GM23338 (cell line): ENCODE measurements at regions not wholly inside any gene's neighbourhood (a gene's known extent, or its start where the extent isn't known, plus 50 kb on each side); places are given as distances from the start of the nearest gene placed in this dataset.

Source experiments
- ATAC-seq: fragments of 200-7000 bp; cut with Tn5 transposase; 3 replicates; pipeline ENCODE4 v1.9.1; 2020
- DNase-seq: peaks from one replicate; pipeline ENCODE4 v3.0.0-alpha.2; 2015; ENCODE audit warnings: low spot score
- H2AFZ ChIP-seq: fragments of 200-600 bp; sonication (generic); 2 replicates; pipeline ENCODE4 v1.8.0; 2016; ENCODE audit warnings: antibody characterized with exemption, mild to moderate bottlenecking, moderate library complexity
- H3F3A ChIP-seq: fragments of 200-600 bp; sonication (generic); replicated peaks from 2 replicates; pipeline ENCODE4 v1.8.0; 2017; ENCODE audit warnings: antibody characterized with exemption, mixed run types, low read depth
- H3K27ac ChIP-seq: fragments of 200-600 bp; sonication (generic); 2 replicates; pipeline ENCODE4 v1.6.1; 2016; ENCODE audit warnings: low read depth
- H3K27me3 ChIP-seq: fragments of 200-600 bp; sonication (generic); 2 replicates; pipeline ENCODE4 v1.8.0; 2016; ENCODE audit warnings: mild to moderate bottlenecking, mixed run types, moderate library complexity; ENCODE audit not compliant: insufficient read depth
- H3K36me3 ChIP-seq: fragments of 200-600 bp; sonication (generic); 2 replicates; pipeline ENCODE4 v1.8.0; 2016; ENCODE audit warnings: mild to moderate bottlenecking; ENCODE audit not compliant: insufficient read depth
- H3K4me1 ChIP-seq: fragments of 200-600 bp; sonication (generic); 2 replicates; pipeline ENCODE4 v1.8.0; 2016; ENCODE audit warnings: mild to moderate bottlenecking, moderate library complexity; ENCODE audit not compliant: insufficient read depth
- H3K4me2 ChIP-seq: fragments of 200-600 bp; sonication (generic); 2 replicates; pipeline ENCODE4 v1.7.1; 2017; ENCODE audit warnings: mixed run types
- H3K4me3 ChIP-seq: fragments of 200-600 bp; sonication (generic); 2 replicates; pipeline ENCODE4 v1.6.1; 2016; ENCODE audit warnings: mixed run types
- H3K79me2 ChIP-seq: fragments of 200-600 bp; sonication (generic); replicated peaks from 2 replicates; pipeline ENCODE4 v1.8.0; 2017; ENCODE audit warnings: mild to moderate bottlenecking; ENCODE audit not compliant: insufficient read depth
- H3K9me2 ChIP-seq: fragments of 200-600 bp; sonication (generic); 2 replicates; pipeline ENCODE4 v1.8.0; 2017; ENCODE audit not compliant: insufficient read depth
- H4K20me1 ChIP-seq: fragments of 200-600 bp; sonication (generic); replicated peaks from 2 replicates; pipeline ENCODE4 v1.8.0; 2017; ENCODE audit warnings: mild to moderate bottlenecking; ENCODE audit not compliant: insufficient read depth
- H3K27ac Mint-ChIP-seq: 2 replicates; pipeline ENCODE4 v1.8.0; 2020; ENCODE audit warnings: inconsistent platforms, mild to moderate bottlenecking, moderate library complexity, mixed read lengths
- H3K27me3 Mint-ChIP-seq: 3 replicates; pipeline ENCODE4 v1.8.0; 2022; ENCODE audit warnings: low read depth, mild to moderate bottlenecking, moderate library complexity, mixed read lengths, inconsistent platforms; ENCODE audit not compliant: insufficient read depth, poor library complexity
- H3K36me3 Mint-ChIP-seq: 3 replicates; pipeline ENCODE4 v1.8.0; 2021; ENCODE audit warnings: low read depth, mild to moderate bottlenecking, inconsistent platforms, moderate library complexity, mixed read lengths
- H3K4me1 Mint-ChIP-seq: 3 replicates; pipeline ENCODE4 v1.8.0; 2020; ENCODE audit warnings: mild to moderate bottlenecking, inconsistent platforms, mixed read lengths
- H3K4me3 Mint-ChIP-seq: 3 replicates; pipeline ENCODE4 v1.8.0; 2021; ENCODE audit warnings: moderate library complexity, mild to moderate bottlenecking, inconsistent platforms, mixed read lengths
- H3K9me3 Mint-ChIP-seq: 3 replicates; pipeline ENCODE4 v1.8.0; 2020; ENCODE audit warnings: moderate library complexity, mild to moderate bottlenecking, inconsistent platforms, mixed read lengths
- CREB1 ChIP-seq: fragments of 250-450 bp; sonication (Bioruptor Pico); IDR thresholded peaks from 2 replicates; pipeline ENCODE4 v1.5.0; 2020; ENCODE audit warnings: low read depth, mild to moderate bottlenecking, moderate library complexity
- EZH2phosphoT487 ChIP-seq: fragments of 200-600 bp; sonication (generic); IDR thresholded peaks from one replicate; pipeline ENCODE4 v1.8.1; 2018; ENCODE audit warnings: antibody characterized with exemption; ENCODE audit not compliant: unreplicated experiment
- POLR2AphosphoS5 ChIP-seq: IDR thresholded peaks from 2 replicates; pipeline ENCODE4 v1.6.1; 2016; ENCODE audit warnings: antibody characterized with exemption, low read depth
- STAT1 ChIP-seq: IDR thresholded peaks from one replicate; pipeline ENCODE4 v1.6.1; 2016; ENCODE audit warnings: antibody characterized with exemption; ENCODE audit not compliant: unreplicated experiment
- ZNF114 ChIP-seq: fragments of 250-450 bp; sonication (Bioruptor Pico); IDR thresholded peaks from 2 replicates; pipeline ENCODE4 v1.5.0; 2020; ENCODE audit warnings: mild to moderate bottlenecking, moderate library complexity
- ZNF331 ChIP-seq: fragments of 250-450 bp; sonication (Bioruptor Pico); IDR thresholded peaks from 2 replicates; pipeline ENCODE4 v1.5.0; 2020; ENCODE audit warnings: low read depth, mild to moderate bottlenecking, moderate library complexity
- TF ChIP-seq, protein P1 (sequence below): IDR thresholded peaks from one replicate; pipeline ENCODE4 v1.6.1; 2018; ENCODE audit warnings: antibody characterized with exemption; ENCODE audit not compliant: unreplicated experiment
- TF ChIP-seq, protein P2 (sequence below), 2 experiments: fragments of 200-600 bp in 1 of 2; sonication (generic) in 1 of 2; conservative IDR thresholded peaks; 2 replicates each; pipeline versions ENCODE4 v1.5.1 to v1.6.1; 2016 to 2017; ENCODE audit warnings: antibody characterized with exemption in 2 of 2, low read depth in 2 of 2, mild to moderate bottlenecking in 2 of 2, moderate library complexity in 1 of 2
- TF ChIP-seq, protein P3 (sequence below): IDR thresholded peaks from 2 replicates; pipeline ENCODE4 v1.6.1; 2016; ENCODE audit warnings: antibody characterized with exemption

DNA sequence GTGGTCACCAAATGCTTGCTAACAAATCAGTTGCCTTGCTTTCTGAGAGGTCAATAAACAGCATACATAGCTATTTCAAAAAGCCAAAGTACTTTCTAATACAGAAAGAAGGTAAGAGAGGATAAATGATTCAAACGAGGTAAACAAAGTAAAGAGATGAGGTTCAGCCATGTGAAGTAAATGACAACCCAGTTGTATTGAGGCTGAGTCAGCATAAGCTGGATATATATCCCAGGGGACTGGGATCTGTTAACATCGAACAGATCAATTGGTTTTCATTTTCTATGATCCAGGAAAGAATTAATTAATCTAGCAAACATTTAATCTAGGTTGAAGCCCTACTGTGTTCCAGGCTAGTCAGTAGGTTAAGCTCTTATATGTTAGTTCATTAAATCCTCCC is 97.3 kb upstream of the GRIA3 start:
- Histone ChIP-seq H3K4me1 (peaks cover 8% of the 10 kb centered on the region; the same call in 1 of the 2 replicates), H3K4me3 (no peak overlapping the region), H4K20me1 (no peaks in the 10 kb centered on the region), H3K27me3 (no peaks in the 10 kb centered on the region), H3K79me2 (no peaks in the 10 kb centered on the region), H3F3A (no peaks in the 10 kb centered on the region), H3K9me2 (no peaks in the 10 kb centered on the region), H3K27ac (no peak overlapping the region), H2AFZ (no peak overlapping the region), H3K36me3 (no peaks in the 10 kb centered on the region), H3K4me2 (no peak overlapping the region)
- ATAC-seq = no peak
- peaks cover 15% of the 10 kb centered on the region; the same call in 2 of the 3 replicates for H3K4me1 Mint-ChIP-seq
- H3K27me3 Mint-ChIP-seq = peaks cover 6% of the 10 kb centered on the region
- DNase-seq = no peak
- no peaks in the 10 kb centered on the region for H3K36me3 Mint-ChIP-seq
- H3K9me3 Mint-ChIP-seq = no peaks in the 10 kb centered on the region
- TF ChIP-seq STAT1 (no peak), CREB1 (CRISPR knock-in tag) (no peak), POLR2AphosphoS5 (no peak), ZNF331 (CRISPR knock-in tag) (no peak)
- TF ChIP-seq, protein P1, sequence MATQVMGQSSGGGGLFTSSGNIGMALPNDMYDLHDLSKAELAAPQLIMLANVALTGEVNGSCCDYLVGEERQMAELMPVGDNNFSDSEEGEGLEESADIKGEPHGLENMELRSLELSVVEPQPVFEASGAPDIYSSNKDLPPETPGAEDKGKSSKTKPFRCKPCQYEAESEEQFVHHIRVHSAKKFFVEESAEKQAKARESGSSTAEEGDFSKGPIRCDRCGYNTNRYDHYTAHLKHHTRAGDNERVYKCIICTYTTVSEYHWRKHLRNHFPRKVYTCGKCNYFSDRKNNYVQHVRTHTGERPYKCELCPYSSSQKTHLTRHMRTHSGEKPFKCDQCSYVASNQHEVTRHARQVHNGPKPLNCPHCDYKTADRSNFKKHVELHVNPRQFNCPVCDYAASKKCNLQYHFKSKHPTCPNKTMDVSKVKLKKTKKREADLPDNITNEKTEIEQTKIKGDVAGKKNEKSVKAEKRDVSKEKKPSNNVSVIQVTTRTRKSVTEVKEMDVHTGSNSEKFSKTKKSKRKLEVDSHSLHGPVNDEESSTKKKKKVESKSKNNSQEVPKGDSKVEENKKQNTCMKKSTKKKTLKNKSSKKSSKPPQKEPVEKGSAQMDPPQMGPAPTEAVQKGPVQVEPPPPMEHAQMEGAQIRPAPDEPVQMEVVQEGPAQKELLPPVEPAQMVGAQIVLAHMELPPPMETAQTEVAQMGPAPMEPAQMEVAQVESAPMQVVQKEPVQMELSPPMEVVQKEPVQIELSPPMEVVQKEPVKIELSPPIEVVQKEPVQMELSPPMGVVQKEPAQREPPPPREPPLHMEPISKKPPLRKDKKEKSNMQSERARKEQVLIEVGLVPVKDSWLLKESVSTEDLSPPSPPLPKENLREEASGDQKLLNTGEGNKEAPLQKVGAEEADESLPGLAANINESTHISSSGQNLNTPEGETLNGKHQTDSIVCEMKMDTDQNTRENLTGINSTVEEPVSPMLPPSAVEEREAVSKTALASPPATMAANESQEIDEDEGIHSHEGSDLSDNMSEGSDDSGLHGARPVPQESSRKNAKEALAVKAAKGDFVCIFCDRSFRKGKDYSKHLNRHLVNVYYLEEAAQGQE = no peak
- TF ChIP-seq, protein P2, sequence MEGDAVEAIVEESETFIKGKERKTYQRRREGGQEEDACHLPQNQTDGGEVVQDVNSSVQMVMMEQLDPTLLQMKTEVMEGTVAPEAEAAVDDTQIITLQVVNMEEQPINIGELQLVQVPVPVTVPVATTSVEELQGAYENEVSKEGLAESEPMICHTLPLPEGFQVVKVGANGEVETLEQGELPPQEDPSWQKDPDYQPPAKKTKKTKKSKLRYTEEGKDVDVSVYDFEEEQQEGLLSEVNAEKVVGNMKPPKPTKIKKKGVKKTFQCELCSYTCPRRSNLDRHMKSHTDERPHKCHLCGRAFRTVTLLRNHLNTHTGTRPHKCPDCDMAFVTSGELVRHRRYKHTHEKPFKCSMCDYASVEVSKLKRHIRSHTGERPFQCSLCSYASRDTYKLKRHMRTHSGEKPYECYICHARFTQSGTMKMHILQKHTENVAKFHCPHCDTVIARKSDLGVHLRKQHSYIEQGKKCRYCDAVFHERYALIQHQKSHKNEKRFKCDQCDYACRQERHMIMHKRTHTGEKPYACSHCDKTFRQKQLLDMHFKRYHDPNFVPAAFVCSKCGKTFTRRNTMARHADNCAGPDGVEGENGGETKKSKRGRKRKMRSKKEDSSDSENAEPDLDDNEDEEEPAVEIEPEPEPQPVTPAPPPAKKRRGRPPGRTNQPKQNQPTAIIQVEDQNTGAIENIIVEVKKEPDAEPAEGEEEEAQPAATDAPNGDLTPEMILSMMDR (conservative IDR thresholded peaks at IDR 0.05; ENCODE audit: low read depth in 2 of 2) = no peak
- no peak overlapping the region for H3K4me3 Mint-ChIP-seq
- no peak overlapping the region for H3K27ac Mint-ChIP-seq

DNA sequence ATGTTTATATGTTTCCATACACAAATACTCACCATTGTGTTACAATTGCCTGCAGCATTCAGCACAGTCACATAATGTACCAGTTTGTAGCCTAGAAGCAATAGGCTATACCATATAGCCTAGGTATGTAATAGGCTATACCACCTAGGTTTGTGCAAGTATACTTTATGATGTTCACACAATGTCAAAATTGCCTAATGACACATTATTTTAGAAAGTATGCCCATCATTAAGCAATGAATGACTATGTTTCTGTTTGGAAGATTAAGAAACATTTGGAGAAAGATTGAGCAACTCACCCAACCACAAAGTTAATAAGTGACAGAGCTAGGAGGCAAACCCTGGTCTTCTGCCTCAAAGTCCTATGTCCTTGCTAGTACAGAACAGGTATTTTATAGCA is 96.8 kb upstream of the GRIA3 start:
- Mint-ChIP-seq H3K27me3 (peaks cover 6% of the 10 kb centered on the region), H3K9me3 (no peaks in the 10 kb centered on the region), H3K4me3 (no peak overlapping the region), H3K27ac (no peak overlapping the region), H3K36me3 (no peaks in the 10 kb centered on the region), H3K4me1 (peaks cover 15% of the 10 kb centered on the region; the same call in 2 of the 3 replicates)
- Histone ChIP-seq H3K4me2 (no peak overlapping the region), H3K27ac (no peak overlapping the region), H3K9me2 (no peaks in the 10 kb centered on the region), H3K36me3 (no peaks in the 10 kb centered on the region), H3K79me2 (no peaks in the 10 kb centered on the region), H3K4me1 (peaks cover 8% of the 10 kb centered on the region; the same call in 1 of the 2 replicates), H2AFZ (no peak overlapping the region), H3F3A (no peaks in the 10 kb centered on the region), H4K20me1 (no peaks in the 10 kb centered on the region), H3K27me3 (no peaks in the 10 kb centered on the region), H3K4me3 (no peak overlapping the region)
- DNase-seq = no peak
- ATAC-seq = no peak
- TF ChIP-seq ZNF331 (CRISPR knock-in tag) (no peak), STAT1 (no peak), EZH2phosphoT487 (no peak), ZNF114 (CRISPR knock-in tag) (no peak)
- TF ChIP-seq, protein P1 = no peak
- TF ChIP-seq, protein P2 (conservative IDR thresholded peaks at IDR 0.05; ENCODE audit: low read depth in 2 of 2) = no peak
- TF ChIP-seq, protein P3, sequence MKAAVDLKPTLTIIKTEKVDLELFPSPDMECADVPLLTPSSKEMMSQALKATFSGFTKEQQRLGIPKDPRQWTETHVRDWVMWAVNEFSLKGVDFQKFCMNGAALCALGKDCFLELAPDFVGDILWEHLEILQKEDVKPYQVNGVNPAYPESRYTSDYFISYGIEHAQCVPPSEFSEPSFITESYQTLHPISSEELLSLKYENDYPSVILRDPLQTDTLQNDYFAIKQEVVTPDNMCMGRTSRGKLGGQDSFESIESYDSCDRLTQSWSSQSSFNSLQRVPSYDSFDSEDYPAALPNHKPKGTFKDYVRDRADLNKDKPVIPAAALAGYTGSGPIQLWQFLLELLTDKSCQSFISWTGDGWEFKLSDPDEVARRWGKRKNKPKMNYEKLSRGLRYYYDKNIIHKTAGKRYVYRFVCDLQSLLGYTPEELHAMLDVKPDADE = no peak
